Fibroblast of lung (primary cell): ENCODE measurements at regions not wholly inside any gene's neighbourhood (a gene's known extent, or its start where the extent isn't known, plus 50 kb on each side); places are given as distances from the start of the nearest gene placed in this dataset.

Experiments used
- CTCF ChIP-seq, 2 donors: IDR thresholded peaks in 1 of 2; conservative IDR thresholded peaks in 1 of 2; 1 replicate in 1 of 2; 2 replicates in 1 of 2; pipeline ENCODE4 v1.5.1; 2011 to 2012; ENCODE audit warnings: low read length in 2 of 2, control low read depth in 1 of 2, inconsistent platforms in 1 of 2, low read depth in 1 of 2, mild to moderate bottlenecking in 1 of 2
- EZH2 ChIP-seq: IDR thresholded peaks from 2 replicates; pipeline ENCODE4 v1.5.1; 2012; ENCODE audit warnings: low read length, control low read depth, mild to moderate bottlenecking; ENCODE audit errors: missing control alignments

GRCh38 chr19:29048873-29049272 lies 164.1 kb downstream of the UQCRFS1 start:
- no peak for TF ChIP-seq CTCF (conservative IDR thresholded peaks at IDR 0.05 in 1 of 2, IDR thresholded peaks at IDR 0.05 in 1 of 2; ENCODE audit: low read depth in 1 of 2, low read length in 2 of 2)
- no peak for TF ChIP-seq EZH2
